Left cardiac atrium (tissue), 4 donors: ENCODE measurements at regions not wholly inside any gene's neighbourhood (a gene's known extent, or its start where the extent isn't known, plus 50 kb on each side); places are given as distances from the start of the nearest gene placed in this dataset.

Experiments
- ATAC-seq, 2 donors: fragments of 200-7000 bp; cut with Tn5 transposase; one replicate each; pipeline ENCODE4 v1.9.1; 2020; ENCODE audit warnings: mild to moderate bottlenecking in 2 of 2, moderate library complexity in 2 of 2
- DNase-seq: peaks from one replicate; pipeline ENCODE4 v3.0.0-alpha.2; 2020
- intact Hi-C, 2 donors: fragments of 100-400 bp; cut with DNase I; formaldehyde crosslinking; loops; one replicate each; pipeline versions ENCODE4 v1.14.1 to v1.15.1; 2022 to 2023
- donor health status: DM: no; HTN: yes; CAD: no.
- donor health status: DM: no; HTN: yes; CAD: no; lungs with severe emphysema.
- donor health status: DM: yes; HTN: yes; CAD: no.
- donor health status: Dilated cardiomyopathy.

GRCh38 chr3:65081536-65081935 is 393.7 kb upstream of the ADAMTS9 start:
- DNase-seq (no peak), ATAC-seq (no peak)
- intact Hi-C loops = no loop called here

DNA sequence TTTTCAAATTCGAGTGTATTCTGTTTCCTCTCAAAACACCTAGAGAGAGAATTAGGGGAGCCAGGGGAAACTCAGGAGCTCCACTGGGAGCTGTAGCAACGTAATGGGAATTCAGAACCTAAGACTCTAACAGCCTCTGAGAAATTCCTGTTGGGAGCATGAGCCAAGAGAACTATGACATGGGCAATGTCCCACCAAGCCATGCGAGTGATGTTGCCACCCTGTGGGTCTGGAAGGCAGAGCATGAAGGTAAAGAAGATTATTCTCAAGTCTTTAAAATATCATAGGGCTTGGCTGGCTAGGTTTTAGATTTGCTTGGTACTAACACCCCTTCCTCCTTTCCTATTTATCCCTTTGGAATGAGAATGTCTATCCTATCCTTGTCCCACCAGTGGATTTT is 392.6 kb upstream of the ADAMTS9 start:
- DNase-seq = no peak
- ATAC-seq = no peak
- intact Hi-C loops = no loop called here

- no peak for ATAC-seq
- intact Hi-C loops = no loop called here
- no peak for DNase-seq
Measured at GRCh38 chr3:65079560-65079959, 391.8 kb upstream of the ADAMTS9 start.

GRCh38 chr3:65078748-65079147 is 390.9 kb upstream of the ADAMTS9 start:
- intact Hi-C loops = no loop called here
- ATAC-seq (no peak), DNase-seq (no peak)

DNA sequence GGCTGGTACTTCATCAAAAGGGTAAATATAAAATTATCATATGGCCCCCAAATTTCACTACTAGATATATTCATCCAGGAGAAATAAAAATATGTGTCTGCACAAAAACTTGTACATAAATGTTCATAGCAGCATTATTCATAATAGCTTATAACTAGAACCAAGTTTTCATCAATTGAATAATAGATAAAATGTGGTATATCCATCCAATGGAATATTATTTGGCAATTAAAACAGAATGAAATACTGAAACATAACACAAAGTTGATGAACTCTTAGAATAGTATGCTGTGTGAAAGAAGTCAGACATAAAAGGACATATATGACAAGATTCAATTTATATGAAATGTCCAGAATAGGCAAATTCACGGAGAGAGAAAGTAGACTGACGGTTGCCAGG is 389.3 kb upstream of the ADAMTS9 start:
- intact Hi-C loops = no loop called here
- ATAC-seq = no peak
- no peak for DNase-seq

GRCh38 chr3:65070968-65071367 is 383.2 kb upstream of the ADAMTS9 start:
- intact Hi-C loops = no loop called here
- DNase-seq (no peak), ATAC-seq (no peak)

- no peak for ATAC-seq
- no peak for DNase-seq
- intact Hi-C loops = no loop called here
Measured at GRCh38 chr3:65060904-65061303, 373.1 kb upstream of the ADAMTS9 start.

GRCh38 chr3:65052101-65052500 is 364.3 kb upstream of the ADAMTS9 start:
- DNase-seq (no peak), ATAC-seq (no peak)
- intact Hi-C loops = no loop called here

DNA sequence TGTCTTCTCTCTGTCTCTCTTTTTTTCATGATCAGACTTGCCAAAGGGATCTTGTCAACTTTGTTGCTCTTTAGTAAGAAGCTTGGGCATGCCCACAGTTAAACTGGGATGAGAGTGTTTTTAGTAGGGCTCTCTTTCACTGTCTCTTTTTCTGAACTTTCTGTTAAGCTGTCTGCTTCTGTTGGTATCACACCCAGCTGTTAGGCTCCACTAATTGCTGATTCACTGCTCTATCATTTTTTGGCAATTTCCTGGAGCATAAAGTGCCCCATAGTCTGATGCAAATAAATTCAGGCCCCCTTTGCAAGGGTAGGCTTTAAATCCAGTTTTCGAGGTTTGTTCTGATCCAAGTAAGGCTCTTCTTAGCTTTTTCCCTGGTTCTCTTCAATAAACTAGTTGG is 360.4 kb upstream of the ADAMTS9 start:
- ATAC-seq (no peak), DNase-seq (no peak)
- intact Hi-C loops = no loop called here

- intact Hi-C loops = no loop called here
- DNase-seq (no peak), ATAC-seq (no peak)
Measured at GRCh38 chr3:65045138-65045537, 357.3 kb upstream of the ADAMTS9 start.

DNA sequence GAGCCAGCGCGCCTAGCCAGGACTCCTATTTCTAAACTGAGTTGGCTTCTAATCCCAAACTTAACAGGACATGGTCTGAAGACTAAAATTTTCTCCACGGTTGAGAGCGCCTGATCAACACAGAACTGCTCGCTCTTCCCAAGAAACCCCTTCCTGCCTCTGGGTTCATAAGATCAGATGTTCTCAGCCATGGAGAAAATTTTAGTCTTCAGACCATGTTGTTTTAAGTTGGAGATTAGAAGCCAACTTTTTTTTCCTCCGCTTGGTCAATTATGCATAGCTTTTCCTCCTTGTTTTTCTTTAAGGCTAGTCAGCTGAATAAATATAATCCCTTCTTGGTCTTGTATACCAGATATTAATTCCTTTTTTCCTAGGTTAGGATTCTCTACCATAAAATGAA is 356.6 kb upstream of the ADAMTS9 start:
- ATAC-seq (no peak), DNase-seq (no peak)
- intact Hi-C loops = no loop called here

DNA sequence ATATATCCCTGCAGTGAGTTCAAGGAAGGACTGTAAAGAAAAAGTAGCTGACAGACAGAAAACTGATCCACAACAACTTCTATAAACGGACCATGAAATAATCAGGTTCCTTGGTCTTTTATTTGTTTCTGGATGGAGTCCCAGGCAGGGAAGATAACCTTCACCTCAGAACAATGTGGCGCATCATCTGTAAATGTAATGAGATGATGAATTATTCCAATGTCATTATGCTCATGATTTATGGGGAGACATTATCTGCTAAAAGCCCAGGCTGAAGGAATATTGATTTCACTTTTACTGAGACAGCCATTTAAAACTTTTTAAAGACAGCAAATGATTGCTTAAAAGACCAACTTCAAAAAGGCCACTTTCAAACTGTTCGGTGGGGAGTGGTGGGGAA is 354.9 kb upstream of the ADAMTS9 start:
- ATAC-seq (no peak), DNase-seq (no peak)
- intact Hi-C loops = no loop called here

- intact Hi-C loops = no loop called here
Measured at GRCh38 chr3:65039754-65040210, 352.0 kb upstream of the ADAMTS9 start.

DNA sequence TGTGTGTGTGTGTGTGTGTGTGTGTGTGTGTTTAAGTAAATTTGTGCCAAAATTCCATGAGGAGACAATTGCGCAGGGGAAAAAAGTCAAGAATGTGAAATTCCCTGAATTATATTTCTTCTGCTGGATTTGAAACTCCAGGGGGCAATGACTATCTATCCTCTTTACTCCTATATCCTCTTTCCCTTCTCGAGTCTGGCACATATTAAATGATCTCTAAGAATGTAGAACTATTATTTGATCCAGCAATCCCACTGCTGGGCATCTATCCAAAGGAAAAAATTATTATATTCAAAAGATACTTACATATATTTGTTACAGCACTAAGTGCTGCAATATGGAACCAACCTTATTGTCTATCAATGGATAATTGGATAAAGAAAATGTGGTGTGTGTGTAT is 350.1 kb upstream of the ADAMTS9 start:
- DNase-seq (no peak), ATAC-seq (no peak)
- intact Hi-C loops = no loop called here

More at GRCh38 chr3:65039754-65040210, 352.0 kb upstream of the ADAMTS9 start:
- peak in 1 of 2 donors; percentile 95 for ATAC-seq
- no peak for DNase-seq

- DNase-seq = no peak
- intact Hi-C loops = no loop called here
- ATAC-seq = peak in 1 of 2 donors; percentile 55
Measured at GRCh38 chr3:65035246-65035645, 347.4 kb upstream of the ADAMTS9 start.

GRCh38 chr3:65033576-65033975 is 345.8 kb upstream of the ADAMTS9 start:
- intact Hi-C loops = no loop called here
- ATAC-seq (no peak), DNase-seq (no peak)

DNA sequence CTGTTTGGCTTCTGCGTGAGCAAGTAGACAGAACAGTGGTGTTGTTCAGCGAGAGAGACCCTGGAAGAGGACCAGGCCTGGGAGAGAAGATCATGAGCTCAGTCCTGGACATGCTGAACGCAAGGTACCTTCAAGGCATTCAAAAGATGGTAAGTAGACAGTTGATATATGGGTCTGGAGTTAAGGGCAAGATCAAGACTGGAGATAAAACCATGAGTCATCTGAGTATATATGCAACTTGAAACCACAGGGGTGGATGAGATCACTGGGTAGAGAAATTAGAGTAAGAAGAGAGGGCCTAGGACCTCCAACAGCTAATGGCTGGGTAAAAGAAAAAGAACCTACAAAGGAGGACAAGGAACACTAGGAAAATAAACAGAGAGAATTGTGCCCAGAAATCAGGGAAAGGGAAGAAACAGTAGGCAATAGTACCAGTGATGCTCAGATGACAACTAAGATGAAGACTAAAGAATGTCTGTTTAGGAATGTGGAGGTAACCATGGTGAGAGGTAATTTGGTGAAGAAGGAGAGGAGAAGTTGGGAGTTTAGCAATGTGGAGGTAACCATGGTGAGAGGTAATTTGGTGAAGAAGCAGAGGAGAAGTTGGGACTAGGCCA is 343.2 kb upstream of the ADAMTS9 start:
- no peak for DNase-seq
- intact Hi-C loops = no loop called here
- no peak for ATAC-seq

DNA sequence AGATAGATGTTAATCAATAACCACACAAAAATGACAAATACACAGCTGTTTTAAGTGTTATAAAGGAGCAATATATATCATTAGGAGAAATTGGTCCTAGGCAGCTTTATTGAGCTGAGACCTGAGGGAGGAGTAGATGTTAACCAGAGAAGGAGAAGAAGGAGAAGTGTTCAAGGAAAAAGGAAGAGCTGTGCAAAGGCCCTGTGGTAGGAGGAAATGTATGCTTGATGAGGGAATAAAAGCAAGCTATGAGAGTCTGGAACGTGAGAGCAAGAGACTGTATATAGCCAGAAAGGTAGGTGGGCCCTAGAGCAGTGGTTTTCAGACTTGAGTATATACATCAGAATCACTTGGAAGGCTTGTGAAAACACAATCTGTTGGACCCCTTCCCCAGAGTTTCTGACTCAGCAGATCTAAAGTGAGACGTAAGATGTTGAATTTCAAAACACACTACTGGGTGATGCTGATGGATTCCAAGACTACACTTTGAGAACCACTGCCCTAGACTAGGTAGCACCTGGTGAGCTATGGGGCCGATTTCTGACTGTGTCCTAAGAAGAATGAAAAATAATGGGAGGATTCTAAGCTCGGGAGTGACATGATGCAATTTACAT is 342.3 kb upstream of the ADAMTS9 start:
- DNase-seq = no peak
- no peak for ATAC-seq
- intact Hi-C loops = no loop called here

- intact Hi-C loops = no loop called here
- DNase-seq (no peak), ATAC-seq (peak in 1 of 2 donors; percentile 47)
Measured at GRCh38 chr3:65029130-65029529, 341.3 kb upstream of the ADAMTS9 start.

DNA sequence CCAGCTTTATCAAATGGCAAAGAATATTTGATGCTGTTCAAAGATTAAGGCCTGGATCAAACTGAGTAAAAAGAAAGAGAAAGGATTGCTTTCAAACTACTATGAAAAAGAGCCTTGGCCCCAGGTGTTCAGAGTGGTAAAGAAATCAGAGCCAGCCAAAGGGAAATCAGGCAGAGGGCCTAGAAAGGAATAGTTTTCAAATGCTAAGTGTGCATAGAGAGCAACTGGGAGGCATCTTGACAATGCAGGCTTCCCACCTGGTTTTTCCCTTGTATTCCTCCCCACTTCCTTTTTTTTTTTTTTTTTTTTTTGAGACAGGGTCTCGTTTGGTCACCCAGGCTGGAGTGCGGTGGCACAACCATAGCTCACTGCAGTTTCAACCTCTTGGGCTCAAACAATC is 340.2 kb upstream of the ADAMTS9 start:
- no peak for DNase-seq
- intact Hi-C loops = no loop called here
- ATAC-seq = no peak

DNA sequence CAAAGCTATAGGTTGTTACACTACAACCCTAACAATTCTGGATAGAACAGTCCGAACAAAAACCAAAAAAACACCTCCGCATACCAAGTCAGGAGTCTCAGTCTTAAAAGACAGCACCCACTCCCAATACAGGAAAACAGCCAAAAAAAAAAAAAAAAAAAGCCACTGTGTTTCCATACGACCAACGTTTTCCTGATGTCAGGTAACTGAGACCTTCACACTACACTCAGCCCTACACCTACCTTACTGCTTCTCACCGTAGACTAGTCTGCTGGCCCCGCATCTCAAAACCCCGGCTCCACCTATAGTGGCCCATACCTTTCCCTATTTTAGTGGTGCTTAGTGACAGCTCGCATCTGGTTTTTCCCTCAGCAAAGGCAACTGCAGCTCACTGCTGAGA is 339.5 kb upstream of the ADAMTS9 start:
- ATAC-seq (no peak), DNase-seq (no peak)
- intact Hi-C loops = no loop called here
